GM12874 (cell line): ENCODE measurements at regions not wholly inside any gene's neighbourhood (a gene's known extent, or its start where the extent isn't known, plus 50 kb on each side); places are given as distances from the start of the nearest gene placed in this dataset.

ENCODE experiments used
- CTCF ChIP-seq: IDR thresholded peaks from 2 replicates; pipeline ENCODE4 v1.5.1; 2011; ENCODE audit warnings: low read depth, mild to moderate bottlenecking, control low read depth, low read length, moderate library complexity; ENCODE audit not compliant: insufficient read depth

- no peak for TF ChIP-seq CTCF
Observed at GRCh38 chrX:46263494-46263893, 281.7 kb downstream of the ZNF674 start.

DNA sequence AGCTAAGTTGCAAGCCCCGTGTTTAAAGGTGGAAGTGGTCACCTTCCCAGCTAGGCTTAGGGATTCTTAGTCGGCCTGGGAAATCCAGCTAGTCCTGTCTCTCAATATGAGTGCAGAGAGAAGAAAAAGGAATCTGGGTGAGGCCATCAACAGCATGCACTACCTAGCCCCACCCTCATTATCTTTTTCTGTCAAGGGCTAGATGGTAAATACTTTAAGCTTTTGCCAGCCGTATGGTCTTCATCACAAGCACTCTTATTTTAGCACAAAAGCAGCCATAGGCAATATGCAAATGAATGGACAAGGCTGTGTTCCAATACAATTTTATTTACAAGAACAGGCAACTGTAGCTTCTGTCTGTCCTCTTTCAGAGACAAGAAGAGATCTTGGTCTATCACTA is 282.9 kb downstream of the ZNF674 start:
- no peak for TF ChIP-seq CTCF

DNA sequence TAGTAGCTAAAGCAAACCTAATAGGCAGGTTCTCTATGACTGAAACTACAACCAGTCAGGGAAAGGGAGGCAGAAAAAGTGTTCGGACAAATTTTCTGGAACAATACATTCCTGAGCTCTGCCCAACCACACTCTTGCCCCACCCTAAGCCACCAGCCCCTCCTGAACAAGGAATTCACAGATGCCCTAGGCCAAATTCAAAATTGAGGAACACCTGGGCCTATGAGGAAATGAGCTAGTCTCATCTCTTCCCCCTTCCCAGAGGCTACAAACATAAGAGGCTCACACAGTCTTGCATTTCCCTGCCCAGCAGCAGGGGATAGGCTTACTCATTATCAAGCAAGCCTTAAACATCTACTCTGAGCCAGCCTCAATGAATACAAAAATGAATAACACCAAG is 284.7 kb downstream of the ZNF674 start:
- TF ChIP-seq CTCF, result no peak

GRCh38 chrX:46258356-46258755 is 286.9 kb downstream of the ZNF674 start:
- no peak for TF ChIP-seq CTCF

- no peak for TF ChIP-seq CTCF
Observed at GRCh38 chrX:46257451-46257879, 287.8 kb downstream of the ZNF674 start.

- TF ChIP-seq CTCF, result no peak
Observed at GRCh38 chrX:46256875-46257274, 288.3 kb downstream of the ZNF674 start.

- no peak for TF ChIP-seq CTCF
Observed at GRCh38 chrX:46255046-46255445, 290.2 kb downstream of the ZNF674 start.

DNA sequence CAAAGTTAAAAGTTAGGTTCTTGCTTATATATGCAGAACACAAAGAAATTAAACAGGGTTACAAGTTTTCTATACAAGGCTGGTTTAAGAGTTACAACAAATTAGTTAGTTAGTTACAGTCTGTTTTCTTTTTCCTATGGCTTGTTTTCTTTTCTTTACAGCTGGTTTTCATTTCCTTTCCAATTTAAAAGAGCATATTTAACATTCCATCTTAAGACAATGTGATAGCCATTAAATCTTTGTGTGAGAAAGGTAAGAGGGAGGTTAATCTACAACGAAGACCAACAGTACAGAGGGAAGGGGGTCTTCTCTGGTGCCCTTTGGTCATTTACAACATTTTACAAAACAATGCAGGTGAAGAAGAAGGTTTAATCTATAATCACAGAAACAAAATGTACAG is 290.6 kb downstream of the ZNF674 start:
- no peak for TF ChIP-seq CTCF
